GM21528 (cell line): ENCODE measurements at regions not wholly inside any gene's neighbourhood (a gene's known extent, or its start where the extent isn't known, plus 50 kb on each side); places are given as distances from the start of the nearest gene placed in this dataset.

Experiments
- ATAC-seq: cut with Tn5 transposase; IDR thresholded peaks from one replicate; pipeline ENCODE4 v1.9.1; 2021; ENCODE audit warnings: mild to moderate bottlenecking, moderate library complexity; ENCODE audit not compliant: unreplicated experiment, low FRiP score

DNA sequence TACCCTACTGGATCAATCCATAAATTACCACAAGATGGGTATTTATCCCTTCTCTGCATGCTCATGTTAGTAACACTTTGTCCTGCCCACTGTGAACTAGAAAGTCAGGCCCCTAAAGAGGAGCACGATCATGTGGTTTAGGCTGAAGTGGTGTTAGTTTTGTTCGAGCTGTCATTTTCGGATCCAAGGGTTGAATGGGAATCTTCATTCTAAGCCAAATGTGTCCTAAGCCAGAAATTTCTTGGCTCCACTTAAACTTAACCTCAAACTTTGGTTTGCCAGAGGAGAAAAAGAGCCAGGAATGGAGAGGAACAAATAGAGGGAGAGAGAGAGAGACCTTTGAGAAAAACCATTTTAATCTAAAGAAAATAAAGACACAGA is 837.7 kb upstream of the ZNF608 start:
- ATAC-seq: no peak

DNA sequence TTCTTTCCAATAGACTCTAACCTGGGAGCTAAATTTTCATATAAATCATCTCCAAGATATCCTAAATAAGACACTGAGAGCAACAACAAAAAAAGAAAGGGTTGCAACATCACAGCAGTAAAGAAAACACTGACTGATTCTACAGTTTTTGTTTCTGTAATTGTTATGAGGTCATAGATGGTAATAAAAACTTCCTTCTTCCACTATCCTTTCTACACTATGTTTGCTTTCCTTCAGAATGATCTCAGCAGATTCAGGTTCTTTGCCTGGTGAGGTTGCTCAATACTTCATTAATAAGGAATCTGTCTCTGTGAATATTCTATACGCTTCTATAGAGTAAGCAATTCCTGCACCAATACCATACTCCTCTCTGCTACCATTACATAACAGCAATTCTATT is 835.6 kb upstream of the GRAMD2B start:
- no peak for ATAC-seq

DNA sequence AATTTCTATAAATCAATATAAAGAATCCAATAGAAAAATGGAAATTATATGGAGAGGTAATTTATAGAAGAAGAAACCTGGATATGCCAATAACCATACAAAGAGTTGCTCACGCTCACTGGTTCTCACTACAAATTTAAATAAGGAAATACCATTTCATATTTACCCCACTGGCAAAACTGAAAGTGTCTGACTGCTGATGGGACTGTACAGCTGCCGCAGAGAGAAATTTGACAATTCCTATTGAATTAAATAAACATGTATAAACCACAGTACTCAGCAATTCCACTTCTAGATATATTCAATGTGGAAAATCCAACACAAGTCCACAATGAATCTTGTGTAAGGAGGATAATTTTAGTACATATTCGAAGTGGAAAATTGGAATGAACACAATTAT is 830.4 kb upstream of the GRAMD2B start:
- no peak for ATAC-seq

DNA sequence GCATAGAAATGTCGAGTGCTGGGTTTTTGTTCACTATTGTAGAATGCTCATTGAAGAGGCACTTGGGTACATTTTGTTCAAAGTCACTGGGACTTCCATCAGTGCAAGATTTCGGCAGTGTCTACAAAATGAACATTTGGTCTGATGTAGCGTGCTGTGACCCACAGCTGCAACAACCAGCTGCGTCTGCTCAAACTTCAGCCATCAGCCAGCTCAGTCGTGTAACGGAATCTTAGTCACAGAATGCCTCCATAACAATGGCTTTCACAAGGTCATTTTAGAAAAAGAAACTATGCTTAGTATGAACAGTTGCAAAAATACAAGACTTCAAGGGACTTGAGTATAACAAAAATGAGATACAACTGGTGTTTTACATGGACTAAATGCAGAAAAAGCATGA is 828.1 kb upstream of the GRAMD2B start:
- no peak for ATAC-seq

DNA sequence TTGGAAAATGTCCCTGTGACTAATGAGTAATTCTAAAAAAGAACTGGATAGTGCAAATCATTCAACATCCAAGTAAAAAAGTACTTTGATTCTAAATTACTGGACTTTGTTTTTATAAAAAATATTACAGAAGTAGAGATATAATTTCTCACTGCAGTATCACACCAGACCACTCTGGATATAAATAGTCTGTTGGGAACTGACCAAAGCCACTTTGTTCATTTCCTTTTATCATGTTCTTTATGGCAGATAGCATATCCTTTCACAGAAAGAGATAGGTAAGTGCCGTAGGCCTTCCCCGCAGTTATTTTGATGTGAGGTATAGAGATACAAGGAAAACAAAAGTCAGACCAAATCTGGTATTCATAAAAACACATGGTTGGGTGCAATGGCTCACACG is 827.4 kb upstream of the GRAMD2B start:
- ATAC-seq: no peak

DNA sequence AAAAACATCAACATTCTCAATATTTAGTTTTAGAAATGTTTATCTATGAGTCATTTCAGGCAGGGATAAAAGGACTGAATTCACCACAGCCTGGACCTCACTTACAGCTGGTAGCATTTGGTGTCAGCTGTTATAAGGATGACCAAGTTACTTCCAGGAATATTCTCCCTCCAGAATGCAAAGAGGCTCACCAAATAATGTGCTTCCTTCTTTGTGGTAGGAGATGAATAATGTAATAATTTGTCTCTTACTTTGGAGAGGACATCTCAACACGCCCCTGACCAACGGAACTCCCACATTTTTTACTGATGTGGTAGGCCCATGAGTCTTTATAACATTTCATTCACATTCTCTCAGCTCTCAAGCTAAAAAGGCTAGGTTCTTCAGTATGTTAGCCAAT is 825.9 kb upstream of the GRAMD2B start:
- no peak for ATAC-seq

DNA sequence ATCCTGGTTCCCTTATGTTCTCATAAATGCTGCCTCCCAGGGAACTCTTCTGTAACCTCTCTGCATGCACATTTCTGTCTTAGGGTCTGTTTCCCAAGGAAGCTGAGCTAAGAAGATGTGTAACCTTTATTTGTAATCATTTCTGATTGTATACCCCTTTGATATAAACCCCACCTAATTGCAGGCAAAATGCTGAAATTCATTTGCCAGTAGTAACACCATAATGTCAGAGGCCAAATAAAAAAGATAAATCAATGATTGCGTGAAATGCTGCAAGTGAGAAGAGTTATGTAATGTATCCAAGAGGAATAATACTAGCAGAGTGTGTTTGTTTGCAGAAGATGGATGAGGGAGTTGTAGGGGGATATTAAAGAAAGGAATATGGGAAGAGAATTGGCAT is 822.6 kb upstream of the GRAMD2B start:
- no peak for ATAC-seq

DNA sequence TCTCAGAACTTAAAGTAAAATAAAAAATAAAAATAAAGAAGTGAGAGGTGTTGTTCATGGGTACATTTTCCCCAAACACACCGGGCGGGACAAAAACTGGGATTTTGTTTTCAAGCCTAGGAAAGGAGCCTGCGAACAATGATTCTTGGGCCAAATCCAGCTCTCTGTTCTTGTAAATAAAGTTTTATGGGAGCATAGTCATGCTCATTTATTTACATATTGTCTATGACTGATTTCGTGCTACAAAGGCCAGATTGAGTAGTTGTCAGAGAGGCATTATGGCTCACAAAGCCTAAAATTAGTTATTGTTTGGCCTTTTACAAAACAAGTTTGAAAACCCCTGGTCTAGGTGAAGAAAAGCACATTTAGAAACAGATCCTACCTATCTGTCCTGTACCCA is 821.0 kb upstream of the GRAMD2B start:
- ATAC-seq: no peak

DNA sequence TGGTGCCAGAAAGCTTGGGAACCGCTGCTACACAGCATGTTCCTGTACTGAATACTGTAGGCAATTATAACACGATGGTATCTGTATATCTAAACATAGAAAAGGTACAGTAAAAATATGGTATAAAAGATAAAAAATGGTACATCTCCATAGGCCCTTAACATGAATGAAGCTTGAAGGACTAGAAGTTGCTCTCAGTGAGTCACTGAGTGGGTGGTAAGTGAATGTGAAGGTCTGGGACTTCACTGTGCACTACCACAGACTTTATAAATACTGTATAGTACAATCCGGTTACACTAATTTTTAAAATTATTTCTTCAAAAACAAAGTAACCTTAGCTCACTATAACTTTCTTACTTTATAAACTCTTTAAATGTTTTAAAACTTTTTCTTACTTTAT is 819.9 kb upstream of the GRAMD2B start:
- ATAC-seq: no peak

DNA sequence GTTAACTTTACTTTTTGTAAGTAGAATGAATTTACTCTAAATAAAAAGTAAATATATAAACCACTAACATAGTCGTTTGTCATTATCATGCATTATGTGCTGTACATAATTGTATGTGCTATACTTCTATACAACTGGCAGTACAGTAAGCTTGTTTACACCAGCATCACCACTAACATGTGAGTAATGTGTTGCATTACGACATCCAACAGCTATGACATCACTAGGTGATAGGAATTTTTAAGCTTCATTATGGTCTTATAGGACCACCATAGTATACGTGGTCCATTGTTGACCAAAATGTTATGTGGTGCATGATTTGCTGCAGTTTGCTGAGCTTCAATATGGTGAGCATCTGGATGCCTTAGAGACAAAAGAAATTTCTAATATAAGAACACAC is 819.1 kb upstream of the GRAMD2B start:
- ATAC-seq: no peak

DNA sequence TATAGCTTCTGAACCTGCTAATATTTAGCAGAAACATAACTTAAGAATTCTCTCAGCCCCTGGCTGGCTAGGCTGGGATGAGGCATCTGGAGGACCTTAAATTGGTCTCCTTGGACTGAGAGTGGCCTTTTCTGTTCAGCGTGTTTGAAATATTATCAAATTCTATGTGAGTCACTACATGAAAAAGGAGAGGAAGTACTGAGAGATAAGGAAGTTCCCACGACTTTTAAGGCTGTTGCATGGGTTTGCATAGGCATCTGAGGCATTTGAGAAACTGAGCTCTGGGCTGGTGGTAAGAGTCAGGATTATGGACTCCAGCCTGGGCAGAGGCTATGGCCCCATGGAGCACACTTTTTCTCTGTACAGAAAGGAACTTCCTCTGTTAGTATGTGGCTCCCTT is 816.2 kb upstream of the GRAMD2B start:
- ATAC-seq: no peak

DNA sequence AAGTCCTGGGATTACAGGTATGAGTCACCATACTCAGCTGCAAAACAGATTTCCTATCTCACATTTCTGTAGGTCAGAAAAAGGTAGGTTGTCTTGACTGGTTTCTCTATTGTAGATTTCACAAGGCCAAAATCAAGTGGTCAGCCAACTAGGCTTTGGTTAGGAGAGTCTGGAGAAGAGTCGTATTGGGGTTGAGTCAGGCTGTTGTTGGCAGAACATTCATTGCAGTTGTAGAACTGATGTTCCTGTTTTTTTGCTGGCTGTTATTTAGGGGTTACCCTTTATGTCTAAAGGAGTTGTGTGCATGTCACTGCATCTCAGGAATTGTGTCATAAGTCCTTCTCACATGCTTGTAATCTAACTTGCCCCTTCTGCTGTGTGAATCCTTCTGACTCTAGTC is 814.2 kb upstream of the GRAMD2B start:
- ATAC-seq: no peak

DNA sequence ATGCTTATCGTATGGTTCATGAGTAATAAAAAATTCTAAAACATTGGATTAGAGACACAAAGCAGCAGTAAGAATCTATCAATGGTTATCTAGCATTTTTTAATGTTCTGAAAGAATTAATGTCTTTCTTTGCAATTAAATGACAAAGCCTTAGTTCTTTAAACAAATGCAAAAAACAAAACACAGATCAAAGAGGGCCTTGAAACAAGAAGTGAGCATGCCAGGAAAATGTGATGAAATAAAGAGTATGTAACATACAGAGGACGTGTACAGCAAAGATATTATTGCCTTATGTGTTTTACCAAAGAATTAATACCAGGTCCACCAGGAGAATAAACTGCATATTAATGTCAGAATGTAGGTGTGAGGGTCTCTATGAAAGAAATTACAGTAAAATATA is 812.3 kb upstream of the GRAMD2B start:
- ATAC-seq: no peak

DNA sequence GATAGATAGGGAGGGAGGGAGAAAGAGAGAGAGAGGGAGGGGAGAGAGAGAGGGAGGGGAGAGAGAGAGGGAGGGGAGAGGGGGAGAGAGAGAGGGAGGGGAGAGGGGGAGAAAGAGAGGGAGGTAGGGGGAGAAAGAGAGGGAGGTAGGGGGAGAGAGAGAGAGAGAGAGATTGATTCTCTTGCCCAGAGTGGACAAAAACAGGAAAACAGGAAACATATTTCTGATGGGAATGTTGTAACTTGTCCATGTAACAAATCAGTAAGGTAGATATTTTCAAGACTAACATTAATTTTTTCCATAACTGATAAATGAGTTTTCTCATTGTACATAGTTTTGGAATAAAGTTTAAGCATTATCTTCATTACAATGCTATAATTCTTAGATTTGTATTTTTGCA is 811.7 kb upstream of the GRAMD2B start:
- ATAC-seq: no peak

DNA sequence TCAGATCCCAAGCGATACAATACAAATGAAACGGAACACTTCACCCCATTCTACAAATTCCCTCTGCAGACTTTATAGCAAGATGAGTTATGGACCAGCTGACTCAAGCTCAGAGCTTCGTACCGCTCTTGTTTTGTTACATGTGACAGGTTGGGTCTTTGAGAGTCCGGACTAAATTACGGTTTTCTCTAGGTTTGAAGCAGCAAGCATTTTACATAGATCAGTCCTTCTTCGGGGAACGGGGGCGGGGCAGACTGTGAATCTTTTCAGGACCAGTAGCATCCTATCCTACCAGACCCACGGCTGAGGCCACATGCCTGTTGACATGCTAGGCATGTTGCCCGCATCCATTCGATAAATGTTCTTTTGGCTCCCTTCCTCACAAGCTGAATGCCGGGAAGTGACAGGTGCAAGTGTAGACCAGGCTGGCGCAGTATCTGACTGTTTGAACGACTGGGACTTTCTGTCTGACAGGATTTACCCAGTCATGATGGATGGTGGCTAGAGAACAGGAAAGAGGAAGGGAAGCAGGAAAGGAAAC is 811.0 kb upstream of the GRAMD2B start:
- ATAC-seq: no peak

DNA sequence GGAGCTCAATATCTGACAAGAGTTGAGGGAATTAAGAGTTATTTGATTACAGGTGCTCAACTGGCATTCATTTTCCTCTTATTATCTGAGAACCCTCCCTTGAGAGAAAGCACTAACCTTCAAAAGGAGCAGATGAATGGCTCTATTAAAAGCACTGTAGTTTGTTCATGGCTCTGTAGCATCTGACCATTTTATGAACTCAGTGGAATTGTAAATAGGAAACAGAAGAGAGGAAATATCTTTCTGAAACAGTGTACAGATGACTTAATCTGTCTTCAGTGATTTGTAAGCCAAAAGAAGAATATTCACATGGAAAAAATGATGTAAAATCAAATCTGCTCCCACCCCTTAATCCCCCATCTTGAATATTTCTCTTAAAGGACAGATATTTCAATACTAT is 810.4 kb upstream of the GRAMD2B start:
- no peak for ATAC-seq

DNA sequence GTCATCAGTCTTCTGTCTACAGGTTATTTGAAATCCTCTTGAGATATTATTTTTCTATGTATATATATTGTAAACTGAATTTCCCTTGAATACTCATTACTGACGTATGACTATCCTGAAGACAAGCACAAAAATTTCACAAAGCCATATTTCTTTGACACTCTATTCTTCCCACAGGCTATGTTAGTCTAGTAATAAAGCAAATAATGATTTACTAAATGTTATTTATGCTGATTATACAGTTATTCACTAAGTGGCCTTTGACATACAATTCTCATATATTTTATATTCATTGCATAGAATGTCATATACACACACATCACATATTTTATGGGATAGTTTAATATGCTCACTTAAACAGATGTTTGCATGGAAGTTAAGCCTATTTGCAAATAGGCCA is 793.0 kb upstream of the GRAMD2B start:
- no peak for ATAC-seq

DNA sequence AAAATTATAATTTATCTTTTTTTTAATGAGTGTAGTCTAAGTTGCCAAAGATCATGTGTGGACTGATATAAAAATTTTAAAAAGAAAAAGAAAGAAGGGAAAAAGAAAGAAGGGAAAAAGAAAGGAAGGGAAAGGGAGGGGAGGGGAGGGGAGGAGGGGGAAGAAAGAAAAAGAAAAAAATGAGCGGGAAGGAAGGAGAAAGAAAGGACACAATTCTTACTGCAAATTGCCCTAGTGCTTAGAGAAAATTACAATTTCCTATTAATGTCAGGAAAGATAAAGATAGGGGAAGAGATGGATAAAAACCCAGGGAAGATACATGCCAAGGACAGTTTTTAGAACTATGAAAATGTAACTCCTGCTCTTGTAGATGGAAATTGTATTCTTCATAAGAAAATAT is 789.7 kb upstream of the GRAMD2B start:
- no peak for ATAC-seq

DNA sequence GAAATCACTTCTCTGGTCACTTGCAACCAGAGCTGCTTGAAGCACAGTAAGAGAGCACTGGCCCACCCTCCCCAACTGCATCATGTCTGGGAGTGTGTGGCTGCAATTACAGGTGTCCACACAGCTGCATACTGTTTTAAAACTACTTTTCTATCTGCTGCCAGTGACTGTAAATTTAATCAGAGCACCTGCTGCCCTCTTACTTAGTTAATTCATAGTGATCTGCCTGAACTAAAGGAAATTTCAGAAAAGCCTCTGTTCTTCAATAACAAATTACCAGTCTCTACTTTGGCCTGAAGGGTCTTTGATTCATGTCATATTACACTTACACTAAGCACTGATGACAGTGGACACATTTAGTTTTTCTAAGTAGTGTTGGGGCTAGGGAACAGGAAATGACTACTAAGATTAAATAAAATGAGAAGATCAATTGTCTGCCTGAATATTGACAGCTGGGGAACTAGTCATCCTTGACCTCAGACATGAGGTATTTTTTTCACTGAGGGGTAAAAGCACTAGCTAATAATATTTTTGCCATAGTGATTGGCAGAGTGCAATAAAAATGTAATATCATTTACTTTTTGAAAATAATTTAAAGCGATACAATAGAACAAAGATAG is 788.9 kb upstream of the GRAMD2B start:
- ATAC-seq: no peak

DNA sequence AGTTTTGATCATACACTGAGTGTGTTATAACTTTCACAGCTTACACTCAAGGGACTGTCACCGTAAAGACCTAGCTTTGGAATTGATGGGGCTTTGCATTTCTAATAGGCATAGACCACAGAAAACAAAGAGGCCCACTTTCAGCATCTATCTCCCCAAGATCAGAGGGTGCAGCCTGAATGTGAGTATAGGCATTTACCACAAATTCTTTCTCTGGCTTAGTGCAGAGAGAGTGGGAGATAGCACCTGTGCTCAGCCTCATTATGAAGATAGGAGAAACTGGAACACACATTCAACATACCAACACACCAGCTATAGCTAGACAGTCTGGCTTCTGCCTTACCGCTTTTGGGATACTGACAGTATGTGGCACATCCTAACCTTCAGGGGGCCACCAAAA is 783.4 kb upstream of the GRAMD2B start:
- ATAC-seq: no peak

DNA sequence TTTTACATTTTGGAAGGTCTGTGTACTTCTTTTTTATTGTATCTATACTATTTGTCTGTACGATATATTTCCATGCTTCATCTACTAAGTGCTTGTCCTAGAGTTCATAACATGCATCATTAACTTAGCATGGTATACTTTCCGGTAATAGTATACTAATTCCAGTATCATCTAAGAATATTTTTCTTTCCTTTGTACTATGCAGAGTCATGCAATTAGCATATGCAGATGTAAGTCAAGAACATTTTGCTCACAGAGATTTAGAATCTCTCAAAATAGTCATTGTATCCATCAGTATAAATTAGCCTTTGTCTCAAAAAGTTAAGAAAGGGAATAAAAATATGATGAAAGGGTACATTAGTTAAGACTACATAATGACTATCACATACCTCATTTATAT is 770.4 kb upstream of the GRAMD2B start:
- no peak for ATAC-seq

DNA sequence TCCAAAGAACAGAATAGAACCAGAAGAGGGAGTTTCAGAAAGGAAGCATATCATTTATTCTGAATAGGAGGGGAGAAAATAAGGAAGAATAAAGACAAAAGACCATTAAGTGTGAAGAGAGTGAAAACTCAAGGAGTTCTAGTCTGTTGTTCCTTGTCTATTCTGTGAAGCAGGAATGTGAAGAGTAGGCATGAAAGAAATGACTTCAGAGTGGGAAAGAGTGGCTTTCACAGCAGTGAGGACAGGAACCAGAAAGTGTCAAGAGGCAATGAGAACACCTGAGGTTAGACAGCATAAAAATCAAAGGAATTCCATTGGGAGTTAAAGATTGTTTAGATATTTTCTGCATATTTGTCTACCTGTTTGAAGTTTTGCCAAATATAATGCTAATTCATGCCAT is 768.8 kb upstream of the GRAMD2B start:
- no peak for ATAC-seq

DNA sequence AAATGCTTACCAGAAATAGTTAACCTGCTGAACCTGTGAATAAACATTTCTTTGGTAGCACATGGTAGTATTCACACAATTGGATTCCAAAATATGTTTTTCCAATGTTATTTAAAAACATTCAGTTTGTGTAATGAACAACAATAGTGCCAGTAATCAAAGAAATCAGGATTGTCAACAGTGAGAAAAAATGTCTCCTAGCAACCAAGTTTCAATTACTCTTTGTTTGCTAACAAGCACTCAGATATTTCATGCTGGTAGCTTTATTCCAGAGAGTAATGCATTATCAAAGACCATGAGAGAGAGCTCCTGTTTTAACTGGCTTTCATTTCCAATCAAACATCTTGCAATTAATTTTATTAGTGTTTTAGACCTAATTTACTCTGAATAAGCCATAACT is 768.1 kb upstream of the GRAMD2B start:
- no peak for ATAC-seq
